K562 (cell line): ENCODE measurements at regions not wholly inside any gene's neighbourhood (a gene's known extent, or its start where the extent isn't known, plus 50 kb on each side); places are given as distances from the start of the nearest gene placed in this dataset.

ENCODE experiments used
- ATAC-seq: fragments of 200-7000 bp; cut with Tn5 transposase; 3 replicates; pipeline ENCODE4 v1.9.1; 2020; ENCODE audit warnings: moderate library complexity
- BruUV-seq: library from RNA; stranded (reverse); fragments of 400-500 nt; replicated peaks from 2 replicates; lab custom pipeline; 2021; lab: Mats Ljungman, UMichigan
- CTCF ChIA-PET: fragments of 300-600 bp; formaldehyde crosslinking; extraction: SDS; loops from one replicate; lab custom pipeline; 2021; ENCODE audit warnings: low intra/inter-chr PET ratio; lab: Yijun Ruan, JAX
- POLR2A ChIA-PET: fragments of 300-600, 350-650 bp; sonication (Branson Sonifier 250); formaldehyde crosslinking; extraction: SDS; loops from one replicate; lab custom pipeline; 2021; ENCODE audit warnings: antibody characterized with exemption, inconsistent platforms; lab: Yijun Ruan, JAX
- DNase-seq, 4 experiments: peaks; one replicate each; pipeline versions ENCODE4 v3.0.0 to v3.0.0-alpha.2; 2011 to 2018; ENCODE audit warnings: low spot score in 3 of 4, mixed read lengths in 3 of 4; ENCODE audit errors: extremely low read depth in 1 of 4
- FAIRE-seq: peaks from 2 replicates; lab custom pipeline; 2011; peaks lifted over from hg19 to GRCh38; lab: Jason Lieb, UNC
- H2AFZ ChIP-seq: 2 replicates; pipeline ENCODE4 v1.6.0; 2011; ENCODE audit warnings: low read depth, low read length, control low read depth, inconsistent platforms
- H3K27ac ChIP-seq: fragments of 200-600 bp; 3 replicates; pipeline ENCODE4 v1.8.0; 2011; ENCODE audit warnings: low read depth, mild to moderate bottlenecking, control low read depth, inconsistent platforms, low read length, moderate library complexity, mixed read lengths; ENCODE audit errors: extremely low read depth
- H3K27me3 ChIP-seq, 2 experiments: fragments of 300-600 bp in 1 of 2; 2 replicates in 1 of 2; 3 replicates in 1 of 2; pipeline versions ENCODE4 v1.6.0 to v1.8.0; 2011; ENCODE audit warnings: inconsistent platforms in 2 of 2, low read length in 2 of 2, mild to moderate bottlenecking in 1 of 2, mixed read lengths in 1 of 2, moderate library complexity in 1 of 2; ENCODE audit not compliant: control insufficient read depth in 2 of 2, insufficient read depth in 2 of 2
- H3K36me3 ChIP-seq: fragments of 300-600 bp; 3 replicates; pipeline ENCODE4 v1.8.0; 2011; ENCODE audit warnings: mild to moderate bottlenecking, low read length, inconsistent platforms; ENCODE audit not compliant: control insufficient read depth, insufficient read depth
- H3K4me1 ChIP-seq, 2 experiments: fragments of 200-600 bp in 1 of 2; replicated peaks in 1 of 2; 2 replicates in 1 of 2; 3 replicates in 1 of 2; pipeline versions ENCODE4 v1.5.1 to v1.8.0; 2011; ENCODE audit warnings: inconsistent platforms in 2 of 2, low read length in 2 of 2, mild to moderate bottlenecking in 1 of 2, mixed read lengths in 1 of 2, moderate library complexity in 1 of 2; ENCODE audit not compliant: control insufficient read depth in 2 of 2, insufficient read depth in 2 of 2
- H3K4me2 ChIP-seq: 2 replicates; pipeline ENCODE4 v1.6.1; 2011; ENCODE audit warnings: low read length, control low read depth, inconsistent platforms, mixed read lengths; ENCODE audit not compliant: insufficient read depth
- H3K4me3 ChIP-seq: fragments of 200-600 bp; sonication (generic), shearing (Covaris generic); 2 replicates; pipeline ENCODE4 v1.5.1; 2016; ENCODE audit warnings: control low read depth, inconsistent platforms
- H3K79me2 ChIP-seq: fragments of 200-600 bp; 3 replicates; pipeline ENCODE4 v1.8.0; 2011; ENCODE audit warnings: low read length, inconsistent platforms; ENCODE audit not compliant: control insufficient read depth, insufficient read depth
- H3K9ac ChIP-seq, 2 experiments: 2 replicates each; pipeline versions ENCODE4 v1.6.0 to v1.6.1; 2011; ENCODE audit warnings: low read depth in 2 of 2, low read length in 2 of 2, control low read depth in 1 of 2, inconsistent platforms in 1 of 2, mild to moderate bottlenecking in 1 of 2, mixed read lengths in 1 of 2; ENCODE audit not compliant: insufficient read depth in 1 of 2
- H3K9me1 ChIP-seq: one replicate; pipeline ENCODE4 v1.6.0; 2011; ENCODE audit warnings: inconsistent platforms, mild to moderate bottlenecking, low read length, moderate library complexity; ENCODE audit not compliant: control insufficient read depth, insufficient read depth
- H3K9me3 ChIP-seq: replicated peaks from 2 replicates; pipeline ENCODE4 v1.5.1; 2011; ENCODE audit warnings: low read depth, low read length, inconsistent platforms; ENCODE audit not compliant: control insufficient read depth, insufficient read depth
- H4K20me1 ChIP-seq: replicated peaks from 2 replicates; pipeline ENCODE4 v1.6.1; 2011; ENCODE audit warnings: low read length, inconsistent platforms, mixed read lengths; ENCODE audit not compliant: control insufficient read depth, insufficient read depth
- ATF3 ChIP-seq, 2 experiments: fragments of 450-650 bp in 1 of 2; sonication (generic) in 1 of 2; formaldehyde crosslinking in 1 of 2; IDR thresholded peaks in 1 of 2; conservative IDR thresholded peaks in 1 of 2; 2 replicates each; pipeline versions ENCODE4 v1.6.1 to v1.8.1; 2016 to 2023; ENCODE audit warnings: mild to moderate bottlenecking in 2 of 2, moderate library complexity in 2 of 2, inconsistent platforms in 1 of 2, missing genetic modification reagents in 1 of 2
- CBX1 ChIP-seq: sonication (generic); IDR thresholded peaks from 2 replicates; pipeline ENCODE4 v1.6.1; 2016; ENCODE audit warnings: antibody characterized with exemption, low read depth, mild to moderate bottlenecking
- E4F1 ChIP-seq: fragments of 250-450 bp; sonication (Bioruptor Pico); IDR thresholded peaks from 2 replicates; pipeline ENCODE4 v1.5.0; 2021; ENCODE audit warnings: mild to moderate bottlenecking, borderline replicate concordance
- GTF2F1 ChIP-seq: IDR thresholded peaks from 2 replicates; pipeline ENCODE4 v1.6.1; 2011; ENCODE audit warnings: low read depth, low read length, improper control_type of control experiment
- HBP1 ChIP-seq: fragments of 450-650 bp; formaldehyde crosslinking; IDR thresholded peaks from 2 replicates; pipeline ENCODE4 v1.4.0; 2022; ENCODE audit warnings: missing genetic modification characterization
- HMGN3 ChIP-seq: IDR thresholded peaks from 2 replicates; pipeline ENCODE4 v1.6.1; 2011; ENCODE audit warnings: borderline replicate concordance, low read depth, mild to moderate bottlenecking, mixed read lengths, low read length; ENCODE audit not compliant: insufficient read length; ENCODE audit errors: extremely low read depth
- MYNN ChIP-seq, 2 experiments: sonication (generic); formaldehyde crosslinking in 1 of 2; IDR thresholded peaks; 2 replicates each; pipeline versions ENCODE4 v1.5.0 to v1.6.1; 2016 to 2020; ENCODE audit warnings: antibody characterized with exemption in 1 of 2, missing genetic modification reagents in 1 of 2
- RAD21 ChIP-seq, 2 experiments: fragments of 250-450 bp in 1 of 2; fragments of 450-650 bp in 1 of 2; sonication (Bioruptor Pico) in 1 of 2; formaldehyde crosslinking in 1 of 2; IDR thresholded peaks in 1 of 2; conservative IDR thresholded peaks in 1 of 2; 2 replicates each; pipeline versions ENCODE4 v1.4.0 to v1.8.0; 2020 to 2022; ENCODE audit warnings: mild to moderate bottlenecking in 2 of 2, moderate library complexity in 1 of 2
- RCOR1 ChIP-seq, 2 experiments: IDR thresholded peaks; 2 replicates each; pipeline ENCODE4 v1.6.1; 2012; ENCODE audit warnings: low read depth in 2 of 2, low read length in 2 of 2, borderline replicate concordance in 1 of 2, improper control_type of control experiment in 1 of 2
- SAFB2 ChIP-seq: fragments of 200-400 bp; formaldehyde crosslinking; IDR thresholded peaks from 2 replicates; pipeline ENCODE4 v1.6.1; 2018; ENCODE audit warnings: borderline replicate concordance, low read length, low read depth, moderate library complexity; ENCODE audit not compliant: severe bottlenecking
- SRF ChIP-seq, 2 experiments: fragments of 250-450, 450-650 bp in 1 of 2; sonication (Bioruptor Pico) in 1 of 2; sonication (generic) in 1 of 2; formaldehyde crosslinking; IDR thresholded peaks; 2 replicates each; pipeline versions ENCODE4 v1.5.0 to v1.5.1; 2020 to 2022; ENCODE audit warnings: mild to moderate bottlenecking in 1 of 2, missing genetic modification reagents in 1 of 2
- TFAM ChIP-seq: fragments of 250-450 bp; sonication (Bioruptor Pico); conservative IDR thresholded peaks from 2 replicates; pipeline ENCODE4 v1.5.0; 2021; ENCODE audit warnings: mild to moderate bottlenecking, moderate library complexity
- TSC22D4 ChIP-seq: fragments of 450-650 bp; IDR thresholded peaks from 2 replicates; pipeline ENCODE4 v1.6.1; 2016; ENCODE audit warnings: missing genetic modification characterization, missing biosample characterization, control low read depth
- VEZF1 ChIP-seq: fragments of 200-800 bp; sonication (Bioruptor generic); IDR thresholded peaks from 2 replicates; pipeline ENCODE4 v1.6.1; 2017; ENCODE audit warnings: missing genetic modification characterization, missing compliant biosample characterization
- WGBS: fragments of 100-300 bp; shearing (Covaris generic); methylation state at CpG from one replicate; pipeline ENCODE4 v1.1.6; 2016; ENCODE audit warnings: low coverage, mixed read lengths; ENCODE audit not compliant: insufficient coverage; ENCODE audit errors: missing lambda C conversion rate; 5-methylcytosine and 5-hydroxymethylcytosine counted together
- in situ Hi-C: fragments of 300-500 bp; cut with MboI; formaldehyde crosslinking; loops from 4 replicates; pipeline ENCODE4 v1.15.0; 2018; ENCODE audit warnings: inconsistent platforms, mixed read lengths
- intact Hi-C: fragments of 100-400 bp; cut with micrococcal nuclease; formaldehyde crosslinking; loops from 2 replicates; pipeline ENCODE4 v1.14.2; 2022

GRCh38 chr9:130768891-130769403 lies 66.1 kb upstream of the ABL1 start:
- H2AFZ ChIP-seq: no peak overlapping the region
- no peaks in the 10 kb centered on the region for H3K9me3 ChIP-seq
- H3K36me3 ChIP-seq: peaks cover 20% of the 10 kb centered on the region
- no peaks in the 10 kb centered on the region for H3K9me1 ChIP-seq
- FAIRE-seq: no peak
- WGBS: 71% methylated on average over 6 of the region's 6 CpGs
- no peak overlapping the region for H3K27ac ChIP-seq
- no peak for ATAC-seq
- H3K4me1 ChIP-seq: peaks cover 6 to 9% of the 10 kb centered on the region in 2 experiments; a peak in 4 of 5 replicates
- H3K27me3 ChIP-seq: no peaks in the 10 kb centered on the region
- H3K4me3 ChIP-seq: no peak overlapping the region
- H3K9ac ChIP-seq: no peak overlapping the region
- no peaks in the 10 kb centered on the region for H3K79me2 ChIP-seq
- H4K20me1 ChIP-seq: peaks cover 8% of the 10 kb centered on the region; the same call in 1 of the 2 replicates
- no peak overlapping the region for H3K4me2 ChIP-seq
- in situ Hi-C loops: loop anchor here (5.0 kb wide), 1 partner anchor 52 kb away; no protein-coding TSS in a partner anchor
- ChIA-PET CTCF (interaction anchor here (0.6 to 12.9 kb wide), 3 partner anchors 73 to 109 kb away, joined by 3 to 636 read pairs (median 3); no protein-coding TSS in a partner anchor), POLR2A (interaction anchor here (0.6 to 5.9 kb wide), 15 partner anchors 8 to 241 kb away, joined by 3 to 60 read pairs (median 4); no protein-coding TSS in a partner anchor)
- intact Hi-C loops: no loop called here
- BruUV-seq: no TSS peak
- DNase-seq: no peak
- TF ChIP-seq RCOR1 (IDR thresholded peaks at IDR 0.05; ENCODE audit: borderline replicate concordance in 1 of 2, low read depth in 2 of 2, low read length in 2 of 2): no peak
- TF ChIP-seq ATF3 (IDR thresholded peaks at IDR 0.05): no peak
- 0 out of 2 replicates have a peak, but pooled peaks have one; percentile 53 for TF ChIP-seq ATF3 (CRISPR knock-in tag; conservative IDR thresholded peaks at IDR 0.05)
- TF ChIP-seq VEZF1 (CRISPR knock-in tag): no peak
- no peak for TF ChIP-seq CBX1
- no peak for TF ChIP-seq HMGN3
- TF ChIP-seq TFAM (CRISPR knock-in tag): no peak
- no peak for TF ChIP-seq SAFB2
- TF ChIP-seq SRF (CRISPR knock-in tag; IDR thresholded peaks at IDR 0.05): no peak
- no peak for TF ChIP-seq GTF2F1
- TF ChIP-seq HBP1 (CRISPR knock-in tag): no peak
- no peak for TF ChIP-seq RAD21 (CRISPR knock-in tag; conservative IDR thresholded peaks at IDR 0.05 in 1 of 2, IDR thresholded peaks at IDR 0.05 in 1 of 2)
- no peak for TF ChIP-seq E4F1 (CRISPR knock-in tag)
- no peak for TF ChIP-seq MYNN (IDR thresholded peaks at IDR 0.05)
- TF ChIP-seq MYNN (CRISPR knock-in tag; IDR thresholded peaks at IDR 0.05): no peak
- TF ChIP-seq TSC22D4: no peak
